ENCODE measurements at regions not wholly inside any gene's neighbourhood (a gene's known extent, or its start where the extent isn't known, plus 50 kb on each side); places are given as distances from the start of the nearest gene placed in this dataset.

DNA sequence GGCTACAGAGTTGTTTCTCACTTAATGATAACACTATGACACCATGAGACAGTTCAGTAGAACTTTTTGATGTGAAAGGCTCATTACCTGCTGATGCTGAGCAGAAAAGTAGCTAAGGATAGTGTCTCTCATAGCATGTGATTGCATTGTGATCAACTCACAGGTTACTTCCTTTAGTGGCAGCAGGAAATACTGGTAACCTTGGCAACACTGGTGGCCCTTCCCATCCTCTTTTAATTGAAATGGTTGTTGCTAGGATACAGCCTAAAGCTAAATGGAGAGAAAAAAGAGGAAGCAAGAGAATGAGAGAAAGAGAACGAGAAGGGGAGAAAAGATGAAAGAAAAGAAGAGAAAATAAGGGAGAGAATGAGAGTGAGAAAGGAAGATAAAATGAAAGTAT, 204.7 kb upstream of the GAP43 start:
- no TSS peak for BruUV-seq (replicated peaks)
- no peaks in the 10 kb centered on the region for H3K9me3 ChIP-seq
- Mint-ChIP-seq H3K27ac (ENCODE audit: unreplicated experiment) (no peak overlapping the region), H3K9me3 (ENCODE audit: unreplicated experiment) (no peaks in the 10 kb centered on the region), H3K36me3 (ENCODE audit: insufficient read depth, unreplicated experiment) (no peaks in the 10 kb centered on the region), H3K4me1 (ENCODE audit: low read depth, unreplicated experiment) (no peaks in the 10 kb centered on the region), H3K27me3 (ENCODE audit: insufficient read depth, unreplicated experiment) (peaks cover 8% of the 10 kb centered on the region), H3K4me3 (ENCODE audit: unreplicated experiment) (no peak overlapping the region)
- DNase-seq: no peak
- TF ChIP-seq, protein P1, sequence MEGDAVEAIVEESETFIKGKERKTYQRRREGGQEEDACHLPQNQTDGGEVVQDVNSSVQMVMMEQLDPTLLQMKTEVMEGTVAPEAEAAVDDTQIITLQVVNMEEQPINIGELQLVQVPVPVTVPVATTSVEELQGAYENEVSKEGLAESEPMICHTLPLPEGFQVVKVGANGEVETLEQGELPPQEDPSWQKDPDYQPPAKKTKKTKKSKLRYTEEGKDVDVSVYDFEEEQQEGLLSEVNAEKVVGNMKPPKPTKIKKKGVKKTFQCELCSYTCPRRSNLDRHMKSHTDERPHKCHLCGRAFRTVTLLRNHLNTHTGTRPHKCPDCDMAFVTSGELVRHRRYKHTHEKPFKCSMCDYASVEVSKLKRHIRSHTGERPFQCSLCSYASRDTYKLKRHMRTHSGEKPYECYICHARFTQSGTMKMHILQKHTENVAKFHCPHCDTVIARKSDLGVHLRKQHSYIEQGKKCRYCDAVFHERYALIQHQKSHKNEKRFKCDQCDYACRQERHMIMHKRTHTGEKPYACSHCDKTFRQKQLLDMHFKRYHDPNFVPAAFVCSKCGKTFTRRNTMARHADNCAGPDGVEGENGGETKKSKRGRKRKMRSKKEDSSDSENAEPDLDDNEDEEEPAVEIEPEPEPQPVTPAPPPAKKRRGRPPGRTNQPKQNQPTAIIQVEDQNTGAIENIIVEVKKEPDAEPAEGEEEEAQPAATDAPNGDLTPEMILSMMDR (IDR thresholded peaks at IDR 0.05; ENCODE audit: insufficient read depth in 1 of 2, low read depth in 1 of 2, low read length in 1 of 2, severe bottlenecking in 1 of 2, unreplicated experiment in 1 of 2): no peak
- H3K4me3 ChIP-seq (ENCODE audit: low read depth, low read length): no peak overlapping the region
- no peaks in the 10 kb centered on the region for H3K36me3 ChIP-seq (ENCODE audit: control insufficient read depth, insufficient read depth, low read length)
- H3K27me3 ChIP-seq (replicated peaks; ENCODE audit: control insufficient read depth, insufficient read depth, low read length): no peaks in the 10 kb centered on the region
- ChIA-PET CTCF (no interaction called here), POLR2A (no interaction called here)
- intact Hi-C loops (cut with micrococcal nuclease; ENCODE audit: unreplicated experiment): no loop called here
- no peaks in the 10 kb centered on the region for H3K4me1 ChIP-seq

DNA sequence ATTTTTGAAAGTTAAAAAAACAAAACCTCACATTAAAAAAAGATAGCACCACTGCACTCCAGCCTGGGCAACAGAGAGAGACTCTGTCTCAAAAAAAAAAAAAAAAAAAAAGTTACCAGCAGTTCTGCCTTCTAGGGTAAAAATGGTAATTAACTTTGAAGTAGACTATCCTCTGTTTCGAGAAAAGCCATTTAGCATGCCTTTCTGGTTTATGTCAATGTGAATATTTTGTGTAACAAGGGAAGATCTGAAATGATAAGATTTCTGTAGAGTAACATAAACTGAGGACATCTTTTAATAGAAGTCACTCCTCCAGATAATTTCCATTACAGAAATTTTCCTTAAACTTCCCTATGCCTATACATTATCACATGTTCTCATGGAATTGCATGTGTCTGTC, 203.2 kb upstream of the GAP43 start:
- BruUV-seq (replicated peaks): no TSS peak

DNA sequence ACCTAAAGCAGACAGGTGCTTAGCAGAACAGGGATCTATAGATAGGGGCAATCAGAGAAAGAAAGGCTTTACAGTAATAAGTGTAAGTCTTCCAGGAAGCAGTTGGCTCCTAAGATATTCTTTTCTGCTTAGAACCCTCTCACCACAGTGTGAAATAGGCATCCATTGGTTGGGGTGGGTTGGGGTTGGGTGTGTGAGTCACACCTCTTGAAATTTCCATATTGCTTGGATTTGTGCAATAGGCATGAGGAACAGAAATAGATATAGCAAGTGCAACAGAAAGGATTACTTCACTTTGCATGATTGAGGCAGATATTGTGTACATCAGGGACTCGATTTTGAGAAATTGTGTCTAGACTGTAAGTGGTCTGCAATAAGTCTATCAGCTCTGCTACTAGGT, 200.1 kb upstream of the GAP43 start:
- no peak for DNase-seq
- Mint-ChIP-seq H3K36me3 (ENCODE audit: insufficient read depth, unreplicated experiment) (no peaks in the 10 kb centered on the region), H3K9me3 (ENCODE audit: unreplicated experiment) (no peaks in the 10 kb centered on the region), H3K27me3 (ENCODE audit: insufficient read depth, unreplicated experiment) (peaks cover 4% of the 10 kb centered on the region), H3K4me3 (ENCODE audit: unreplicated experiment) (no peak overlapping the region), H3K27ac (ENCODE audit: unreplicated experiment) (no peak overlapping the region), H3K4me1 (ENCODE audit: low read depth, unreplicated experiment) (no peaks in the 10 kb centered on the region)
- CTCF ChIA-PET: no interaction called here
- intact Hi-C loops (cut with micrococcal nuclease; ENCODE audit: unreplicated experiment): no loop called here
- Histone ChIP-seq H3K36me3 (ENCODE audit: control insufficient read depth, insufficient read depth, low read length) (no peaks in the 10 kb centered on the region), H3K27me3 (replicated peaks; ENCODE audit: control insufficient read depth, insufficient read depth, low read length) (no peaks in the 10 kb centered on the region), H3K4me1 (no peaks in the 10 kb centered on the region), H3K9me3 (no peaks in the 10 kb centered on the region), H3K4me3 (ENCODE audit: low read depth, low read length) (no peak overlapping the region)
- no TSS peak for BruUV-seq (replicated peaks)
- POLR2A ChIA-PET: no interaction called here
- TF ChIP-seq, protein P1 (IDR thresholded peaks at IDR 0.05; ENCODE audit: insufficient read depth in 1 of 2, low read depth in 1 of 2, low read length in 1 of 2, severe bottlenecking in 1 of 2, unreplicated experiment in 1 of 2): no peak

More for the DNA sequence above, 203.2 kb upstream of the GAP43 start:
- DNase-seq: no peak
- CTCF ChIA-PET: no interaction called here
- Histone ChIP-seq H3K9me3 (no peaks in the 10 kb centered on the region), H3K4me3 (ENCODE audit: low read depth, low read length) (no peak overlapping the region), H3K4me1 (no peaks in the 10 kb centered on the region), H3K27me3 (replicated peaks; ENCODE audit: control insufficient read depth, insufficient read depth, low read length) (no peaks in the 10 kb centered on the region), H3K36me3 (ENCODE audit: control insufficient read depth, insufficient read depth, low read length) (no peaks in the 10 kb centered on the region)
- peaks cover 8% of the 10 kb centered on the region for H3K27me3 Mint-ChIP-seq (ENCODE audit: insufficient read depth, unreplicated experiment)
- POLR2A ChIA-PET: no interaction called here
- no peaks in the 10 kb centered on the region for H3K4me1 Mint-ChIP-seq (ENCODE audit: low read depth, unreplicated experiment)
- no peaks in the 10 kb centered on the region for H3K9me3 Mint-ChIP-seq (ENCODE audit: unreplicated experiment)
- H3K36me3 Mint-ChIP-seq (ENCODE audit: insufficient read depth, unreplicated experiment): no peaks in the 10 kb centered on the region
- H3K27ac Mint-ChIP-seq (ENCODE audit: unreplicated experiment): no peak overlapping the region
- no peak overlapping the region for H3K4me3 Mint-ChIP-seq (ENCODE audit: unreplicated experiment)
- intact Hi-C loops (cut with micrococcal nuclease; ENCODE audit: unreplicated experiment): no loop called here
- TF ChIP-seq, protein P1 (IDR thresholded peaks at IDR 0.05; ENCODE audit: insufficient read depth in 1 of 2, low read depth in 1 of 2, low read length in 1 of 2, severe bottlenecking in 1 of 2, unreplicated experiment in 1 of 2): no peak
